ENCODE measurements at regions not wholly inside any gene's neighbourhood (a gene's known extent, or its start where the extent isn't known, plus 50 kb on each side); places are given as distances from the start of the nearest gene placed in this dataset.

DNA sequence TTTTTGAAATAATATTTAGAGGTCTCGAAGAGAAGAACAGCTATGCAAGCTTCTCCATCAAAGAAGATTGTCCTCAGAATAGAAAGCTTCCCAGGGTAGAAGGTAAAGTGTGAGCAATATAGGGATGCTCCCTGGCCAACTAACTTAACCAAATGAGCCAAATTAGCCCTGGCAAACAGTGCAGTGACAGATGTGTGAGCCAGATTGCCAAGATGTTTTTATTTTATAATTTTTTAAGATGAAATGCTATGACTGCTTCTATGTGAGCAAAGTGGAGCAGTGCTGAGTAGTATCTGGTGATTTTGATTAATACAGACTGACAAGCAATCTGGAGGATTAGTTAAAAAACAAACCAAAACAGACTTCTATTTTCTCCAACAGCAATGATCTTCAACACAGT, 202.1 kb downstream of the NOVA1 start:
- Mint-ChIP-seq H3K4me1 (no peaks in the 10 kb centered on the region), H3K4me3 (no peak overlapping the region), H3K9me3 (peaks cover 0 to 18% (median 0%) of the 10 kb centered on the region in 7 donors), H3K36me3 (no peaks in the 10 kb centered on the region), H3K27ac (no peak overlapping the region), H3K27me3 (no peaks in the 10 kb centered on the region)
- ATAC-seq (ENCODE audit: low read depth in 2 of 2) (no peak), DNase-seq (no peak)

DNA sequence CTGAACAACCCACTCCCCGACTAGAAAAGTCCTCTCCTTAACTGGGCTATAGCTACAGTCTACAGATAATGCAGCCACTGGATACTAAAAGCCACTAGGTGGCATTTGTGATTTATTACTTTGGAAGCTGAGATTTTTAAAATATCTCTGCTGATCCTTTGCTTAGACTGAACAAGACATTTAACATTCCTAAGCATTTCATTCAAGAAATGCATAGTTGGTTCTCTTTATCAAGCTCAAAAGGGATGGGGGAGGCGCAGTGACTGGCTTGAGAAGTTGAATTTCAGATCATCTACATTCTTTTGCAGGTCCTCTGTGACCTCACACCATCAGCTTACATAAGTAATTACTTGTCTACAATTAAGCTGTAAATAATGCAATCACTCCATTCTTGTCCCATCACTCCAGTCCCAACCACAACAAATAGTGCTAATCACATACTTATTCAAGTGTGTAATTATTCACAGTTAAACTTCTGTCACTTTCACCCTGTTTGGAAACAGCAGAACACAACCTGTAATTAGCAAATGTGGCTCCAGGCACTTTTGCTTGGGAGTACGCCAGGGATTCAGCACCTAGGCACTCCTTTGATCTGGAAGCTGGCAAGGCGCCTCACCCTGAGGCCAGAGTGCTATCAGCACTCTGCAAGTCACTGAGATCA, 203.6 kb downstream of the NOVA1 start:
- Mint-ChIP-seq H3K9me3 (peaks cover 0 to 18% (median 0%) of the 10 kb centered on the region in 7 donors), H3K27ac (no peak overlapping the region), H3K4me1 (no peaks in the 10 kb centered on the region), H3K36me3 (no peaks in the 10 kb centered on the region), H3K4me3 (no peak overlapping the region), H3K27me3 (no peaks in the 10 kb centered on the region)
- DNase-seq (no peak), ATAC-seq (ENCODE audit: low read depth in 2 of 2) (no peak)

DNA sequence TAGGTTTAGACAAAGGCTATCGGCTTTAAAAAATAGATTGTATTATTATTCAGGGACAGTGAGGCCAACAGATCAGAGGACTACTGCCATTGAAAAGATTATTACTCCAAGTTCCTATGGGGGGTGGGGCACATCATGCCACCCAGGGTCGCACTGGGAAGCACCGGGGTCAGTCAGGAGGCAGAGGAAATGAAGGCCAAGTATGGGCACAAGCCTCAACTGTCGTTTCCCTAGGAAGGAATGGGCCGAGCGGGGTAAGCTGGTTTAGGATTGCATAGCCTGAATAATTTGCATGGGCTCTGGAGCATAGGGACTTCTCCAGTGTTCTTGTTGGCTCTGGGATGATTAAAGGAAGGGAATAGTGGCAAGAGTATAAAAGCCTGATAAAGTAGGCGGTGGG, 205.3 kb downstream of the NOVA1 start:
- H3K4me1 Mint-ChIP-seq = no peaks in the 10 kb centered on the region
- H3K36me3 Mint-ChIP-seq = no peaks in the 10 kb centered on the region
- no peak overlapping the region for H3K27ac Mint-ChIP-seq
- peaks cover 0 to 23% (median 0%) of the 10 kb centered on the region in 7 donors for H3K9me3 Mint-ChIP-seq
- DNase-seq (no peak), ATAC-seq (ENCODE audit: low read depth in 2 of 2) (no peak)
- H3K4me3 Mint-ChIP-seq = no peak overlapping the region
- no peaks in the 10 kb centered on the region for H3K27me3 Mint-ChIP-seq

GRCh38 chr14:26389646-26390508, 208.0 kb downstream of the NOVA1 start:
- Mint-ChIP-seq H3K36me3 (no peaks in the 10 kb centered on the region), H3K9me3 (peaks cover 0 to 18% (median 0%) of the 10 kb centered on the region in 7 donors), H3K4me1 (no peaks in the 10 kb centered on the region), H3K4me3 (no peak overlapping the region), H3K27ac (no peak overlapping the region), H3K27me3 (no peaks in the 10 kb centered on the region)
- ATAC-seq (ENCODE audit: low read depth in 2 of 2) (no peak), DNase-seq (no peak)

GRCh38 chr14:26385310-26385709, 212.5 kb downstream of the NOVA1 start:
- H3K4me1 Mint-ChIP-seq = no peaks in the 10 kb centered on the region
- H3K27ac Mint-ChIP-seq = no peak overlapping the region
- H3K36me3 Mint-ChIP-seq = no peaks in the 10 kb centered on the region
- ATAC-seq (ENCODE audit: low read depth in 2 of 2) = no peak
- H3K27me3 Mint-ChIP-seq = no peaks in the 10 kb centered on the region
- no peak overlapping the region for H3K4me3 Mint-ChIP-seq
- no peak for DNase-seq
- peaks cover 0 to 5% (median 0%) of the 10 kb centered on the region in 7 donors for H3K9me3 Mint-ChIP-seq

GRCh38 chr14:26382901-26383685, 214.7 kb downstream of the NOVA1 start:
- H3K27ac Mint-ChIP-seq = no peak overlapping the region
- H3K4me1 Mint-ChIP-seq = no peaks in the 10 kb centered on the region
- DNase-seq (no peak), ATAC-seq (ENCODE audit: low read depth in 2 of 2) (no peak)
- H3K27me3 Mint-ChIP-seq = no peaks in the 10 kb centered on the region
- H3K36me3 Mint-ChIP-seq = no peaks in the 10 kb centered on the region
- H3K4me3 Mint-ChIP-seq = no peak overlapping the region
- peaks cover 0 to 3% (median 0%) of the 10 kb centered on the region in 7 donors for H3K9me3 Mint-ChIP-seq

DNA sequence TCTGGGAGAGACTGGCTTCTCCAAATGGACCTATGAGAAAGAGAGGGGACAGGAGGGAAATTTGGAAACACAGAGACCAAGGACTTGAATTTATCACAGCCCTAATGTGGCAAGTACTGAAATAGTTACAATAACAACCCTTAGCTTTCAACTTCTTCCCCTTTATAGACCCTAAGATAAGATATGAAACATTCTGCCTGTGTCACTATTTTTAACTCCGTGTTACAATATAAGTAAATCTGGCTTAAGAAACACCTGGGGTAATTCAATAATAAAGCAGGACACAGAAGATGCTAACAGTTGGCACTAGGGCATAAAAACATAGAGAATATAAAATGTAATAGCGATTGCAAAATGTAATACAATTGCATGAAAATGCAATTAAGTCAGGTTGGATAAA, 216.4 kb downstream of the NOVA1 start:
- H3K27me3 Mint-ChIP-seq = no peaks in the 10 kb centered on the region
- ATAC-seq (ENCODE audit: low read depth in 2 of 2) = no peak
- H3K9me3 Mint-ChIP-seq = peaks cover 0 to 4% (median 2%) of the 10 kb centered on the region in 7 donors
- H3K36me3 Mint-ChIP-seq = no peaks in the 10 kb centered on the region
- H3K4me1 Mint-ChIP-seq = no peaks in the 10 kb centered on the region
- no peak overlapping the region for H3K27ac Mint-ChIP-seq
- no peak overlapping the region for H3K4me3 Mint-ChIP-seq
- no peak for DNase-seq

- no peaks in the 10 kb centered on the region for H3K27me3 Mint-ChIP-seq
- peaks cover 0 to 4% (median 2%) of the 10 kb centered on the region in 7 donors for H3K9me3 Mint-ChIP-seq
- ATAC-seq (ENCODE audit: low read depth in 2 of 2) (no peak), DNase-seq (no peak)
- H3K4me3 Mint-ChIP-seq = no peak overlapping the region
- no peaks in the 10 kb centered on the region for H3K36me3 Mint-ChIP-seq
- no peaks in the 10 kb centered on the region for H3K4me1 Mint-ChIP-seq
- H3K27ac Mint-ChIP-seq = no peak overlapping the region
Measured at GRCh38 chr14:26380637-26381036, 217.2 kb downstream of the NOVA1 start.

DNA sequence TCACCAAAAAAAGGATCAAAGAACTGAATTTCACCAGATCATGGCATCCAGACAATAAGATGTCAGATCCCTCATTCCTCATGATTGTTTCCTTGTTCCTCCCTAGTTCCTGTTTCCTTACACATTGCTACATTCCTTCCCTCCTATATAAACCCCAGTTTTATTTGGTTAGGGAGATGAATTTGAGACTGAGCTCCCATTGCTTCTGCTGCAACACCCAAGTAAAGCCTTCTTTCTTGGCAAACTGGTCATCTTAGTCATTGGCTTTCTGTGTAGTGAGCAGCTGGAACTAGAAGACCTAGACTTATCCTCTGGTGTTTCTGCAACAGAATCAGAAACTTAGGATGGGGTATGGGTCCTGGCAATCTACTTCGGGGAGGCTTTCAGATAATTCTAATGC, 217.9 kb downstream of the NOVA1 start:
- Mint-ChIP-seq H3K4me3 (no peak overlapping the region), H3K36me3 (no peaks in the 10 kb centered on the region), H3K27me3 (no peaks in the 10 kb centered on the region), H3K4me1 (no peaks in the 10 kb centered on the region), H3K27ac (no peak overlapping the region), H3K9me3 (peaks cover 0 to 4% (median 2%) of the 10 kb centered on the region in 7 donors)
- ATAC-seq (ENCODE audit: low read depth in 2 of 2) (no peak), DNase-seq (no peak)

DNA sequence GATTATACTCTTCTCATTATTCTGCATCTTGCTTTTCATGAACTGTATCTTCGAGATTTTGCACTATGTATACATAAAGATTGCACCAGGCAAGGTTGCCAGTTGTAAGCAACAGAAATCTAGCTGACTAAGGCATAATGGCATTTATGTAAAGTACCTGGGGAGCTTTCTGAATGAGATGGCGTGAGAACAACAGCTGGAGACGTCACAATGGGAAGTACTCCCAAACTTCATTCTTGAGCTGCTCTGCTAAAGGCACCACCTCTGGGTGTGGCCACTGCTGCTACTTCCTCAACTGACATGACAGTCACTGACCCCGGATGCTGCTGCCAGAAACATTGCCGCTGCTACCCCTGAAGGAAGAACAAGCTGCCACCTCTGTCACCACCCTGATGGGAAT, 220.7 kb downstream of the NOVA1 start:
- Mint-ChIP-seq H3K27me3 (no peaks in the 10 kb centered on the region), H3K4me3 (no peak overlapping the region), H3K4me1 (no peaks in the 10 kb centered on the region), H3K36me3 (no peaks in the 10 kb centered on the region), H3K27ac (peak overlapping the region in 1 of 6 donors; percentile 34), H3K9me3 (peaks cover 0 to 7% (median 3%) of the 10 kb centered on the region in 7 donors)
- DNase-seq (no peak), ATAC-seq (ENCODE audit: low read depth in 2 of 2) (no peak)

DNA sequence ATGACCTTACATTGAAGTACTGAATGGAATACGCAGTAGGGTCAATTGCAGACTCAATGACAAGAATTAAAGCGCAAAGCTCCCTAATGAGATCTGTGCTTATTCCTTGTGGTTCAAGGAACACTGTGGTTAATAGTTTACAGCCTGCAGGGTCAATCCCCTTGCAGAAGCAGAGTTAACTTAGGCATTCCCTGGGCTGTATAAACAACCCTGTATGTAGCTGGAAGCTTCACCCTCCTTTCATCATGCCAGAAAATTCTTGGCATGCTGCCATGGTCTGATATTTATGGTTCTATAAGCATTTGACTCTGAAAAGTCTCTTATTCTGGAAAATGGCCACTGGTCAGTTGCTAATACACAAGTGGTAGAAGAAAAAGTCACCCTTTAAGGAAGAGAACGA, 227.7 kb downstream of the NOVA1 start:
- H3K27ac Mint-ChIP-seq = no peak overlapping the region
- no peak for DNase-seq
- H3K4me1 Mint-ChIP-seq = no peaks in the 10 kb centered on the region
- ATAC-seq (ENCODE audit: low read depth in 2 of 2) = no peak
- peaks cover 0 to 7% (median 3%) of the 10 kb centered on the region in 7 donors for H3K9me3 Mint-ChIP-seq
- no peak overlapping the region for H3K4me3 Mint-ChIP-seq
- no peaks in the 10 kb centered on the region for H3K27me3 Mint-ChIP-seq
- no peaks in the 10 kb centered on the region for H3K36me3 Mint-ChIP-seq

- ATAC-seq (ENCODE audit: low read depth in 2 of 2) (no peak), DNase-seq (no peak)
- Mint-ChIP-seq H3K9me3 (peaks cover 0 to 4% (median 2%) of the 10 kb centered on the region in 7 donors), H3K36me3 (no peaks in the 10 kb centered on the region), H3K4me1 (no peaks in the 10 kb centered on the region), H3K27ac (no peak overlapping the region), H3K27me3 (no peaks in the 10 kb centered on the region), H3K4me3 (no peak overlapping the region)
Measured at GRCh38 chr14:26363689-26364088, 234.1 kb downstream of the NOVA1 start.

GRCh38 chr14:26344596-26344995, 253.2 kb downstream of the NOVA1 start:
- Mint-ChIP-seq H3K36me3 (no peaks in the 10 kb centered on the region), H3K27ac (no peak overlapping the region), H3K27me3 (no peaks in the 10 kb centered on the region), H3K9me3 (peaks cover 0 to 13% (median 5%) of the 10 kb centered on the region in 7 donors), H3K4me1 (no peaks in the 10 kb centered on the region), H3K4me3 (no peak overlapping the region)
- ATAC-seq (ENCODE audit: low read depth in 2 of 2) = no peak
- no peak for DNase-seq

Measured in naive B cell (primary cell).